Nephron progenitor cell (in vitro differentiated cells): ENCODE measurements at regions not wholly inside any gene's neighbourhood (a gene's known extent, or its start where the extent isn't known, plus 50 kb on each side); places are given as distances from the start of the nearest gene placed in this dataset.

Source experiments
- DNase-seq: peaks from one replicate; pipeline ENCODE4 v3.0.0; 2021
- H3K27ac Mint-ChIP-seq: 2 replicates; pipeline ENCODE4 v1.8.0; 2021; ENCODE audit warnings: mild to moderate bottlenecking, moderate library complexity, mixed read lengths
- H3K27me3 Mint-ChIP-seq: 2 replicates; pipeline ENCODE4 v1.8.0; 2021; ENCODE audit warnings: mild to moderate bottlenecking, low read depth, mixed read lengths; ENCODE audit not compliant: poor library complexity
- H3K36me3 Mint-ChIP-seq: 2 replicates; pipeline ENCODE4 v1.8.0; 2021; ENCODE audit warnings: low read depth, mixed read lengths
- H3K4me1 Mint-ChIP-seq: 2 replicates; pipeline ENCODE4 v1.8.0; 2021; ENCODE audit warnings: mixed read lengths
- H3K4me3 Mint-ChIP-seq: 2 replicates; pipeline ENCODE4 v1.8.0; 2021; ENCODE audit warnings: mild to moderate bottlenecking, moderate library complexity, mixed read lengths
- H3K9me3 Mint-ChIP-seq: 2 replicates; pipeline ENCODE4 v1.8.0; 2021; ENCODE audit warnings: mild to moderate bottlenecking, moderate library complexity, mixed read lengths
- TF ChIP-seq, protein P1 (sequence below): fragments of 200-600 bp; sonication (generic); IDR thresholded peaks from 2 replicates; pipeline ENCODE4 v1.5.0; 2021; ENCODE audit warnings: antibody characterized with exemption

GRCh38 chr5:56651893-56652292 lies 163.5 kb upstream of the MAP3K1 start:
- DNase-seq = no peak
- no peak overlapping the region for H3K4me3 Mint-ChIP-seq
- H3K4me1 Mint-ChIP-seq = peaks cover 23% of the 10 kb centered on the region
- H3K27me3 Mint-ChIP-seq = peaks cover 9% of the 10 kb centered on the region
- no peaks in the 10 kb centered on the region for H3K9me3 Mint-ChIP-seq
- TF ChIP-seq, protein P1, sequence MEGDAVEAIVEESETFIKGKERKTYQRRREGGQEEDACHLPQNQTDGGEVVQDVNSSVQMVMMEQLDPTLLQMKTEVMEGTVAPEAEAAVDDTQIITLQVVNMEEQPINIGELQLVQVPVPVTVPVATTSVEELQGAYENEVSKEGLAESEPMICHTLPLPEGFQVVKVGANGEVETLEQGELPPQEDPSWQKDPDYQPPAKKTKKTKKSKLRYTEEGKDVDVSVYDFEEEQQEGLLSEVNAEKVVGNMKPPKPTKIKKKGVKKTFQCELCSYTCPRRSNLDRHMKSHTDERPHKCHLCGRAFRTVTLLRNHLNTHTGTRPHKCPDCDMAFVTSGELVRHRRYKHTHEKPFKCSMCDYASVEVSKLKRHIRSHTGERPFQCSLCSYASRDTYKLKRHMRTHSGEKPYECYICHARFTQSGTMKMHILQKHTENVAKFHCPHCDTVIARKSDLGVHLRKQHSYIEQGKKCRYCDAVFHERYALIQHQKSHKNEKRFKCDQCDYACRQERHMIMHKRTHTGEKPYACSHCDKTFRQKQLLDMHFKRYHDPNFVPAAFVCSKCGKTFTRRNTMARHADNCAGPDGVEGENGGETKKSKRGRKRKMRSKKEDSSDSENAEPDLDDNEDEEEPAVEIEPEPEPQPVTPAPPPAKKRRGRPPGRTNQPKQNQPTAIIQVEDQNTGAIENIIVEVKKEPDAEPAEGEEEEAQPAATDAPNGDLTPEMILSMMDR = no peak
- no peak overlapping the region for H3K27ac Mint-ChIP-seq
- H3K36me3 Mint-ChIP-seq = no peaks in the 10 kb centered on the region

DNA sequence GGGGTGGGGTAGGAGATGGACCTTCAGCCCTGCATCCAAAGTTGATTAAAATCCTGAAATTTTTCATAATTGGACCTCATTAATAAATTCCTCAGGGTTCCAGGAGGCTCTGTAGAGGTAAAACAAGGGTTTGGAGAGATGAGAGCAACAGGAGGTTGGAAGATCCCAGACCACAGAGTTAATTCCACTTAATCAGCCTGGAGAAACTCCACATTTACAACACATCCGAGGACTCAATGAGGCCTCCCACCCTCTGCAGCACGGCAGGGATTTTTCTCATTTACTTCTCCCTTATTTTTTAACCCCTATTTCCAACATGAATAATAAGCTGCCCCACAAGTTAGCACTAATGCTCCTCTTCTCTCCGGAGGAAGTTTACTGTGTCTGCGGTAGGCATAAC lies 165.0 kb upstream of the MAP3K1 start:
- Mint-ChIP-seq H3K27ac (no peak overlapping the region), H3K36me3 (no peaks in the 10 kb centered on the region), H3K4me3 (no peak overlapping the region), H3K4me1 (peaks cover 24% of the 10 kb centered on the region), H3K9me3 (no peaks in the 10 kb centered on the region), H3K27me3 (peaks cover 4% of the 10 kb centered on the region)
- TF ChIP-seq, protein P1 = no peak
- no peak for DNase-seq

DNA sequence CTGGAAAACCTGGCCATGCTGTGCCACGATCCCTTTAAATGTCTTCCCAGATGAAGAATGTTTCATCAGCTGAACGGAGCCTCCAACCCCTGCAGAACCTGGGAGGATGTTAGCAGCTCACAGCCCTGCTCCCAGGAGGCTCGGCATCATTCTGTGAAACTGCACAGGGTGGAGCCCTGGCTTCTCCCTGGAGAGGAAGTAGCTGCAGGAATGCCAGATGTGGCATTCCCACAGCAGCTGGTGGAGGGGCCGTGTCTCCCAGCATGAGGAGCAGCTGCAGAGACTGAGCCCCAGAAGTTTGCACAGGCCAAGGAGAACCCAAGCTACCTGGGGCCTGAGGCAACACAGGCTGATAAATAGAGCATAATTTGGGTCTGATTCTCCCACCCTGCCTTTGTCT lies 165.8 kb upstream of the MAP3K1 start:
- no peaks in the 10 kb centered on the region for H3K9me3 Mint-ChIP-seq
- TF ChIP-seq, protein P1 = no peak
- no peak overlapping the region for H3K4me3 Mint-ChIP-seq
- no peaks in the 10 kb centered on the region for H3K27me3 Mint-ChIP-seq
- H3K4me1 Mint-ChIP-seq = peaks cover 24% of the 10 kb centered on the region
- no peak overlapping the region for H3K27ac Mint-ChIP-seq
- H3K36me3 Mint-ChIP-seq = no peaks in the 10 kb centered on the region
- DNase-seq = no peak

DNA sequence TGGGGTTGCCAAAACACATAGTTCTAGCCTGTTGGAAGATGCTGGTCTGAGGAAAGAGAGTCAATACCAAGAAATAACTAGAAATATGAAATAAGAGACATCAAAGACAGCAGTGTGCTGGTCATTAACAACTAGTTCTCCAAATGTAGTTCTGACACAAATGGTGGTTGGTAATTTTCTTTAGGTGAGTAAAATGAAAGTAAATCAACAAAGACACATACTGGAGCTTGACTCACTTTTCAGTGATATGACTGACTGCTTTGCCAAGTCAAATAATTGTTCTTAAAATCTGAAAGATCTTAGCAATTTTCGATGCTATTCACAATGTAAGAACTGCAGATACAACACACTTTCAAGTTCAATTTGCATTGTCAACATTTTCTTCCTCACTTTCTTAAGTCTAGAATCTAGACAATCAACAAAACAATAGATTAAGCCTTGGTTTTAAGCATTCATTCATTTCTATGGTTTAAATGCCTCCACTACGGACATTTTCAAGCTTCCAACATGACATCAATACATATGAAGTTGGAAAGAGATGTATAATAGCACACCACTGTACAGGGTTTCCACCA lies 166.8 kb upstream of the MAP3K1 start:
- TF ChIP-seq, protein P1 = no peak
- Mint-ChIP-seq H3K9me3 (no peaks in the 10 kb centered on the region), H3K27me3 (no peaks in the 10 kb centered on the region), H3K27ac (no peak overlapping the region), H3K4me1 (peaks cover 24% of the 10 kb centered on the region), H3K4me3 (no peak overlapping the region), H3K36me3 (no peaks in the 10 kb centered on the region)
- no peak for DNase-seq

- no peaks in the 10 kb centered on the region for H3K9me3 Mint-ChIP-seq
- DNase-seq = no peak
- TF ChIP-seq, protein P1 = no peak
- H3K4me1 Mint-ChIP-seq = peaks cover 24% of the 10 kb centered on the region
- no peak overlapping the region for H3K4me3 Mint-ChIP-seq
- no peaks in the 10 kb centered on the region for H3K27me3 Mint-ChIP-seq
- no peaks in the 10 kb centered on the region for H3K36me3 Mint-ChIP-seq
- H3K27ac Mint-ChIP-seq = no peak overlapping the region
Observed at GRCh38 chr5:56647099-56647850, 168.1 kb upstream of the MAP3K1 start.
